GF-D8 (cell line): ENCODE measurements at regions not wholly inside any gene's neighbourhood (a gene's known extent, or its start where the extent isn't known, plus 50 kb on each side); places are given as distances from the start of the nearest gene placed in this dataset.

ENCODE experiments used
- DNase-seq: peaks from one replicate; lab custom pipeline; 2025; lab: John Stamatoyannopoulos, UW

DNA sequence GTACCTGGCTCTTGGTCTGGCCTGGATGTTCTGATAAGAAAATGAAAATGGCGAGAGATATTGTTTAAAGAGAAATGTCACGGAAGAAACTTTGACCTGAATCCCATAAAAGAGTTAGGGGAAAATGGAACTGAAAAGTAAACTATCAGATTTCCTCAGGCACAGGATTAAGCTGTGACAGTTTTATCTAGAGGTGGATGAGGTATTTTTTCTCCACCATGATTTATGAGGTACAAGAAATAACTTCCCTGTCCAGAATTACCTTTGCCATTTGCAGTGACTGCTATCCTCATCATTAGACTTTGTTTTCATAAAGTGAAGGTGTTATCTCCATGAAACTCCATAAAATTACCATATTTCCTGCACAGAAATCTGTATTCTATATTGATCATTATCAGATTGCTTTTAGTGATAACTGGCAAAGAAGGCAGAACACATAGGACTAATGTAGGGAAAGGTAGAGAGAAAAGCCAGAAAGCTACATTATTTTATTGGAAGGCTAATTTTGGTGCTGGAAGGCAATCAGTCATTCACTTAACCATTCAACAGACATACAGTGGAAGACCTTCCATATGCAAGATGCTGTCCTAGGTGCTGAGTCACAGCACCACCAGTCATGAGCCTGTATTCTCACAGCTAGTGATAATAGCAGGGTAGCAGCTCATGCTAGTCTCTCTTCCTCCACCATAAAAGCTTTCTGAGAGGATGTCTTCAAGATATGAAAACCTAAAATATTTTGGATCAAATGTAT lies 427.3 kb upstream of the CITED2 start:
- no peak for DNase-seq

DNA sequence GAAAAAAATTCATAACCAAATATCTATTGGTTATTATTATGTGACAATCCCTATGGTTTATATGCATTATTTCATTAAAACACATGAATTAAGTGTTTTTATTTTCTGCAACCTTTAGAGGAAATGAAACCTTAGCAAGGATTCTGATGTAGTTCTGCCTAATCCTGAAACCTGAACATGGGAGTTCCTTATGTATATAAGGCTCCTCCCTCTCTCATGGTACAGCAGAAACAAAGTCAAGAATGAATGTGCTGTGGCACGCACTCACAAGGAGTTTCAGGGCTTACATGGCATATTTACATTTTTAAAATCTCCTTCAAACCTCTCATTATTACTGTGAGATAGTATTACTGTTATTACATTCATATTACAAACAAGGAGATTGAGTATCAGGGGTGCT lies 426.4 kb upstream of the CITED2 start:
- DNase-seq = no peak

DNA sequence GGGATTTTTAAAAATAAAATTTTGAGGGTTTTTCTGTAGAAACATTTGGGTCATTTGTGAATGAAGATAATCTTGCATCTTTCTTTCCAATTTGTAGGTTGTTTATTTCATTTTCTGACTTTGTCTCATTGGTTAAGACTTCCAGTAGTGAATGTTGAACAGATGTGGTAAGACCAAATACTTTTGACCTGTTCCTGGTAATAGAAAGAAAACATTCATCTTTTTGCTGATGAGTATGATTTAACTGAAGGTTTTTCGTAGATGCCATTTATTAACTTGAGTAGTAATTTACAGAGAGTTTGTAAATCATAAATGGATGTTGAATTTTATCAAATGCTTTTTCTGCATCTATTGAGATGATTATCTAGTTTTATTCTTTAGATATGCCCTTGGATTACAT lies 416.1 kb upstream of the CITED2 start:
- no peak for DNase-seq

DNA sequence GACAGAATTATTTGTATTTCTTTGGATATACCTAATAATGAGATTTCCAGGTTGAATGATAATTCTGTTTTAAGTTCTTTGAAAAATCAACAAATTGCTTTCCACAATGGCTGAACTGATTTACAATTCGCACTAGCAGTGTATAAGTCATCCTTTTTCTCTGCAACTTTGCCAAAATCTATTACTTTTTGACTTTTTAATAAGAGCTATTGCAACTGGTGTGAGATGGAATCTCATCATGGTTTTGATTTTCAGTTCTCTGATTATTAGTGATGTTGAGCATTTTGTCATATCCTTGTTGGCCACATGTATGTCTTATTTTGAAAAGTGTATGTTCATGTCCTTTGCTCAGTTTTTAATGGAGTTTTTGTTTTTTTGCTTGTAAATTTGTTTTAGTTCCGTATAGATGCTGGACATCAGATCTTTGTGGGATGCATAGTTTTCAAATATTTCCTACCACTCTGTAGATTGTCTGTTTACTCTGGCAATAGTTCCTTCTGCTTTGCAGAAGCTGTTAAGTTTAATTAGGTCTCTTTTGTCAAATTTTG lies 409.8 kb upstream of the CITED2 start:
- DNase-seq = no peak

DNA sequence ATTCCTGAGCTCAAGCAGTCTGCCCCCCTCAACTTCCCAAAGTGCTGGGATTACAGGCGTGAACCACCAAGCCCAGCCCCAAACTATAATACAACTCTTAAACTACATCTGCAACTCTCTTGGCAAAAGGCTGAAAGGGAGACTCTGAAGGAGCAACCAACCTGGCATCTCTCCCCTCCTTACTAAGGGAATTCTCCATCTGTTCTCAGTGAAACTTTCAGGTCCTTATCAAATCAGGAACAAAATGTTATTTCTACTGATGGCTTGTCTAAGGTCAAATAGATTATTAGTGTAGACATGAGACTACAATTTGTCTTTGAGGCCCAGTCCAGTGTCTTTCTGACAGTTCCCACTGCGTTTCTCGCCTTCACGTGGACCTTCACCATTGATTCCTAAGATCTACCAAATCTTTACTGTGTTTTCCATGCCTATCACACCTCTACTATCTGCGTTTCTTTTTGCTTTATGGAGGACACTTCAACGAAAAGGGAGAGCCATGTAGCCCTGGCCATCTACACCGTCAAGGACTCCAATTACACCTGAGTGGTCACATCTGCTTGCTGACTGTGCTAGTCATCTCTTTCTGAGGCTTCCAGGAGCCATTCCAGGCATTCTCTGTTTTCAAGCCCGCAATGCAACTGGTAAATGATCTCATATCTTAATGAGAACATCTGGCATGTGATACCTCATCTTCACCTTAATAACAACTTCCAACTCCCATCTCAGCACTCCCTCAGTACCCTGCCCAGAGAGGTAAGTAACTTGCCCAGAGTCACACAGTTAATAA lies 405.7 kb upstream of the CITED2 start:
- no peak for DNase-seq

DNA sequence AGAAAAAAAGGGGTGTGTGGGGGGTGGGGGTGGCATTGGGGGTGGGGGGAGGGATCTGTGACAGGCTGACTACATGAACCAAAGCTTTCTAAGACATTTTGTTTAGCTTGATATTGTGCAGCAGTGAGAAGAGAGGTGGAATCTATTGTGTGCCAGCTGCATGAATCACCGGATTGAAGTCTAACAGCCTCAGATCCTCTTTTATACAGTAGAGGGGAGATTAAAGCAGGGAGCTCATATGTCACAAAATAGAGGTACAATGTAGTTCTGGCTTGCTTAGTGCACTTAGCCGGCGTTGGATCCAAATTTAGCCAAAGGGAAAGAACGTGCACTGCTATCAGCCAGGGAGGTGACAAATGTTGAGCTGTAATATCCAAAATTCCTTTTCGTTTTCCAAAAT lies 404.2 kb upstream of the CITED2 start:
- DNase-seq = no peak

DNA sequence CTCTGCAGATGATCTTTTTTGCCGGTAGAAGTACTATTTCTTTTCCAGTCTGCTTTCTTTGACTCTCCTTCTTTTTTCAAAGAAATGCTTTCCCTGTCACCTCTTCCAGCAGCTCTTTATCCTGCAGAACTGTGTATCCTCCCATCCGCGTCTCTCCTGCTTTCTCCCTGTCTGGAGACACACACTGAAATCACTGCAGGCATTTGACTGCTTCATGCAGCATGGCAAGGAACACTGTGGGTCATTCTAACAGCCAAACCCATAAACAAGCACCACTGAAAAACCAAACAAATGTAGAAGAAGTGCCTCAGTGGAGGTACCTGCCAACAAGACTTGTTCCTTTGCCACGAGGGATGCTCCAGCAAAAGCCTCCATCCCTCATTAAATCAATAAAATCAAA lies 403.7 kb upstream of the CITED2 start:
- no peak for DNase-seq

DNA sequence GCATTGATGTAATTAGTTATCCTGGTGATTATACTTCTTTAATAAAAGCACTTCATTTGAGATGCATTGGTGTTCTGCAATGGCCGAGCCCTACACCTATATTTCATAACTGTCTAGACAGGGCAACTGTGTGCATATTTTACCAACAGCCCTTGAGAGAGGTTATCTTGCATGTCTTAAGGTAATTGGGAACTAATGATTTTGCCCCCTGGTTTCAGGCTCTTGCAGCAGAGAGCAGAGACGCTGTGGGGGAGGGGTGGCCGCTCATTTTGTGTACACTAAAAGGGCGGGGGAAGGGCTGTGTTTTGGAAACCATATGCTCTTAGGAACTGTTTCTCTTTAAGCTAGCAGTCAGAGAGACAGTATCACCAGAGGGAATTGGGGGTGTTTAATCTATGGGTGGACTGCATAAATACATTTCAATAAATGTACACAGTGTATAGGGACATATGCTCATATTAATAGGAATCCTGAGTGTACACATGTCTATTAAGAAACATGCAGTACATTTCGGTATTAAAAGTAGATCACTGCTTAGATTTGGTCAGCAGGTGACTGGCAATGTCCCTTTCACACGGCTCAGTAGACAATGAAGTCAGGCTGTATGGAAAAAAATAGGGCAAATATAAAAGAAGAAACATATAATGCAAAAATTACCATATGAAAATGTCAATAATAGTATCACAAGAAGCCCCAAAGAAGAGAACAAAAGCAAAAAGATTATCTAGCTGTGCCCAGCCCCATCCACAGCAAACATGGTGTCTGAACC lies 402.9 kb upstream of the CITED2 start:
- no peak for DNase-seq

DNA sequence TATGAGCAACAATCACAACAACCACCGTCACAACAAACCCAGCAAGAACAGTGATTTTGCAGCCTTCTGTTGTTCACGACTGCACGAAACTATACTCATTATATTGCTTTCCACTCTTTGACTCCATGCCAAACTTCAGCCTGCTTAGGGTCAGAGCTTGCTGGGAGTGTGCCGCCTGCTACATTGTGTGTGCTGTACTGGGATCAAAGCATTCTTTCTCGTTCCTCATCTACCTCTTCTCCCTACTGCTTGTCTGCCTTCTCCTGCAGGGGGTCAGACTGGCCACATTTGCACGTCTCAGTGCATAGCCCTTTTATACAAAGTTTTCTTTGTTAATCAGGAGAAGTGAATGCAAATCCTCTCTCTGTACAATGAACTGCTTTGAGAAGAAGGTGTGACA lies 401.6 kb upstream of the CITED2 start:
- no peak for DNase-seq

DNA sequence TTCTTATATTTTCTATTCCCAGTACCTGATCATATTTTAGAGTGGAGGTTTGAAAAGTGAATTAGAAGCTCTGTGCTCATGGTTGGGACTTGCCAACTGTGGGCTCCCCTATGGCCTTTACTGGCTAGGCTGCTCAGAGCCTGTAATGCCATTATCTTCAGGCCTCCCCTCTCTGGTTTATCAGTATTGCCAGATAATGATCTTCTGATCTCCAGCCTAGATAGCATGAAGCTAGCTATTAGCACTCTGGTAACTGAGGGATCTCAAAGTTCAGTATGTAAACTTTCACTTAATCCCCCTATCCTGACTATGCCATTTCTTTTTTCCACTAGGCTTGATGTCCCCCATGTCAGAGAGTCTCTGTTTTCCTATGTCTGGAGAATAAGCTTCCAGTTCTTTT lies 393.7 kb upstream of the CITED2 start:
- no peak for DNase-seq

DNA sequence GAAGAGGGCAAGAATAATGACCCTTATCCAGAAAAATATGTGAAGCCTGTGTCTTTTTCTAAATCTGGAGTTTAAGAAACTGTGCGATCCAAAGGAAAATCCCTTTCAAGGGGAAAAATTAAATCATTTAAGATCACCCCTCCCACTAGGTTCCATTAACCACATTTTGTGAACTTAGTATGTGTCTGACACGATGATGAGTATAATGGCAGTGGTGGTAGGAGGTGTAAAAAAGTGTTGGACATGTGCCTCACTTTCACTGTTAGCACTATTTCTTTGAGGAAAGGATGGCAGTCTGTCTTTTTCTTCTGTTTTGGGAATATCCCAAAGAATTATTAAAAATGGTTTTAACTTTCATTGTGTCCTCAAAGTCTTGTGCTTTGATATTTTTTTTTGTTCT lies 392.3 kb upstream of the CITED2 start:
- no peak for DNase-seq

DNA sequence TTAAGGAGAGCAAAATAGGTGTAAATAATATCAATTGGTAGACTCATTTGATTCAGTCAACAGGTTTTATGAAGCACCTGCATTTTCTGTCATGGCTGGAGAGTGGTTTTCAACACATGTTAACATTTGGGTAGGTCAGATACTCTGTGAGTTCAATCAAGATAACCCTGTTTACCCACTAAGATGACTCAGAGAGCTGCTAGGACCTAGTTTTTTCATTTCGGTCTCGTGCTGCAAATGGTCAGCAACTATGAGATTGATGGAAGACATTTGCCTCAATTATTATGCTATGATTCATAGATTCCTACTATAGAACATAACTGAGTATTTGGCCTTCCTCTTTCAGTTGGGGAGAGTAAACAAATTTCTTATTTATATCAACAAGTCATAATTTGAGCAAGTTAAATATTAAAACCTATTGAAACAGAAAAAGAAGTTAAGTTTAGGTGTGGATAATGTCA lies 391.4 kb upstream of the CITED2 start:
- DNase-seq = no peak

DNA sequence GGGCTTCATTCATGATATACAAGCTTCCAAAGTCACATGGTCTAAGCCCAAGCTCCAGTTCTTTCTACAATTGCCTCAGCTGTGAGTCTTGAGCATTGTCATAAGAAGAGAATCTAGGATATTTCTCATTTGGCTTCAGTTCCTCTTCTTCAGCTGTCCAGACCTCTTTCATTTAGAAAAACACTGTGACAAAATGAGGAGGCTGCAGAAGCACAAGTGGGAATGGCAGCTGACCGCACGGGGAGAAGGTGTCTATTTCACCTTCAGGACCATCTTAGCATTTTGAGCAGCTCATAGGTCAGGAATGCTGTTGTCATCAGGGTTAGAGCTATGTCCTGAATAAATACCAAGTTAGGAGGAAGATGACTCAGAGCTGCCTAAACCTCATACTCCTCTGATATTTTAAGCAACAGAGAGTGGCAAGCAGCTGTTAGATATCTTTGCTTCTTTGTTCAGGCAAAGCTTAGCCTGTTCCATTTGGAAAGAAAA lies 390.1 kb upstream of the CITED2 start:
- DNase-seq = peak; percentile 31

DNA sequence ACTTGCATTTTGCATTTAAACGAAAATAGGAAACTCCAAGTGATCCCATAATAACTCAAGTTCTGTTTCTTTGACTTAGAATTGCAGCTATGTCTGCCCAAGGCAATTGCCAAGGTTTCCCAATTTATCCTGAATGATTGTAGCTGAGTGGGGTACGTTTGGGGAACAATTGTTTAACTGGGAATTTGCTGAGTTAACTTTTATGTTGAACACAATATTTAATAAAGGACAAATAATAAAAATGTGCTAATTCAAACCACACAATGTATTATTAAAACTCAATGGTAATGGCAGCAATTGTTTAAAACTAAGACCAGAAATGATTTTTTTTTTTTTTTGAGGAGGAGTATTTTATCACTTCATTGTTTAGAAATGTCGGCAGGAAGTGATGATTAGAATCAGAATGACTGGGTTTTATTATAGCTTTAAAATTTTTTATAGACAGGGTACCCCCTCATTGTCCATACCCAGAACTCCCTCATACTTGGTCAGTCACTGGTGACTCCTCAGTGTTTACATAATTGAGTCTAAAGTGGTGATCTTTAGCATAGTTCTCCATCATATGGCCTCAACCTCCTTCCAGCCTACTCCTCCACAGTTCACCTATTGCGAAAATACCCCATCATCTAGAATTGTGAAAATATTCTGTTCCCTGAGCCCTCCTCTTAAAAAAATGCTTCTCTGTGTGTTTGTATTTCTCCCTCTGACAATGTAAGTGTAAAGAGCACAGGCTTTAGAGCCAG lies 389.2 kb upstream of the CITED2 start:
- DNase-seq = no peak

DNA sequence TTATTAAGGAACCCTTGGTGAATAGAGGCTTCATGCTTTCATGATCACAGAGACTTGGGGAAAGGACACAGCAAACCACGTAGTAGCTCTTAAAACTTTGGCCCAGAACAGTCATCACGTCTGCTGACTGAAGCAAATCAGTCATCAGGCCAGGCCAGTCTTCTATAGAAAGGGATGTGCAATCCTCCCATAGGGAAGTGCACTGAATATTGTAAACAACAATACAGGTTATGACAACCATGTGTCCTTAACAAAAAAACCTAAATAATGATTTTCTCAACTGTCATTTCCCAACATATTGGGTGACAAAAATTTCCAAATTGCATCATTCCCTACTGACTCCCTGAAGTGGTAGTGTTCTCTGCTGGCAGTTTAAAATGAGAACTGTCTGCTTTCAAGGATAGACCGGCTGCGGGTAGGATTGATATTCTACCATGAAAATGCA lies 388.2 kb upstream of the CITED2 start:
- DNase-seq = no peak

DNA sequence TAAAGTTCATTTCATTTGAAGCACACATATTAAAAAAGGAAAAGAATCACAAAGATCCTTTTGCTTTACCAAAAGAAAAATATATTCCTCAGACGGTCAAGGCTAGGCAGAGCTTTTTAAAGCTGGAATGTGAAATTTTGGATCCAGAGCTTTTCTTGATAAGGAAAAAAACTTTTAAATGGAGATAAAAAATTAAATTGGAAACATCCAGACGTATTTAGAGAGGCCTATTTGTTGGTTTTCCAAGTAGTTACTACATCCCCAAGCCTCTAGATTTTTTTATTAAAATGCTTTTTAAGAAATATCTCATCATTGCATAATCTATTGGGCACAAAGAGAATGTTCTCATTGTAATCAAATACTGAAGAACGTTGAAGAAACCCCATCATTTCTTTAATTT lies 385.7 kb upstream of the CITED2 start:
- DNase-seq = no peak

DNA sequence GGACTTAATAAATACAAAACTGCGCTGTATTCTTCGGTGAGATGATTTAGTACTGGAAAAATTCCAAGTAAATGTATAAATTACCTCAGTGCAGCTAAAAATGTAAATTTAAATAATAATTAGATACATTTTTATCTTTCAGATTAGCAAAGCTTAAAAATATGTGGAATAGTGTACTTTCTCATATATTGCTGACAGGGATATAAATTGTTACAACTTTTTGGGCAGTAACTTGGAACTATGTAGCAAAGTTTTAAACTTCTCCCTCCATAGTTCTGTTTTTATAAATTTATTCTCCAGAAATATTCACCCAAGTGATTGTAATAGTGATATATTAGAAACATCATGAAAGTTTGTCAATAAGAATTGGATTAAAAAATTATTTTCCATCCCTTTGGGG lies 384.6 kb upstream of the CITED2 start:
- no peak for DNase-seq

DNA sequence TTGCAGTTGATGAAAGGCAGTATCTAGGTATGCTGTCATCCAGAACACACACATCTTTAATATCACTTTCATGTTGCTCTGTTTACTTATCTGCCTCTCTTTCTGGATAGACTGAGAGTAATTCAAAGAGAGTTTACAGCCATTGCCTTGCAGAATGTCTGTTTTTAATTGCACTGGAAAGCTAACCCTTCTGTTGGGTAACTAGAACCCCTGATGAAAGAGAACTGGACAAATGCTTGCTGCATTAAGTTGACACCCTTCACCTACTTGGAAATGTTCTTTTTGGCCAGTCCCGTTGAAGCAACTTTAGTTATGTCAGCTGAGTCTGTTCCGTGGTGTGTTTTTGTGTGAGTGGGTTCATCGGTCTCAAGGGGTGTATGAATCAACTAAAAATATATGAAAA lies 383.8 kb upstream of the CITED2 start:
- no peak for DNase-seq

DNA sequence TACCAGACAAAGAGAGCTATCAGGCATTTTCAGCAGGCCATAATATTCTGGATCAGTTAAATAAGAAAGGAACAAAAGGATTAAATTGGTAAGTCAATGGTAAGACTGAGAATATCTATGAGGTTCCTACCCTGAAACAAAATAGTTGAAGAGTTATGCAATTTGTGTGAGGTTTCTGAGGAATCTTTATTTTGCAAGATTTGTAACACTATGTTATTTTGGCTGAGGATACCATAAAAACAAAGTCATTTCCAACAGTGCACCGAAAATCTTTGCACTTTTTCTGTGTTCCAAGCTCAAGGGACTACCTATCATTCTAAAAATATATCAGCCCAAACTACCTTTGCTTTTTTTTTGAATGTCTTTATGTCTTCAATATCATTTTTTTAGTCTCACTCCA lies 383.3 kb upstream of the CITED2 start:
- no peak for DNase-seq

DNA sequence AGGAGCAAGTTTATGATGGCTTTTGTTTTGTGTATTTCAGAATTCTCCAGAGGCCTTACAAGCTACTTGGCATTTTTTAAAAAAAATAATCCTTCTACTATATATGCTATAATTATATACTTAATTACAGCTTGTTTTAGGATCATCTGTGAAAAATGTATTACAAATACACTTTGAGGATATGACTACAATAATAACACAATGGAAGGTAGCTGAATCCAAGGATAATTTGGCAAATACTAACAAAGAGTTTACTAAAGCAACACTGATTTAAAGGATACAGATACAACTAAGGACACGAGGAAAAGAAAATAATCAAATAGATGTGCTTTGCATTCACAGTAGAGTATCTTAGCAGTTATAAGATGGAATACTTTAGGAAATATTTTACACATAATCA lies 381.9 kb upstream of the CITED2 start:
- no peak for DNase-seq

DNA sequence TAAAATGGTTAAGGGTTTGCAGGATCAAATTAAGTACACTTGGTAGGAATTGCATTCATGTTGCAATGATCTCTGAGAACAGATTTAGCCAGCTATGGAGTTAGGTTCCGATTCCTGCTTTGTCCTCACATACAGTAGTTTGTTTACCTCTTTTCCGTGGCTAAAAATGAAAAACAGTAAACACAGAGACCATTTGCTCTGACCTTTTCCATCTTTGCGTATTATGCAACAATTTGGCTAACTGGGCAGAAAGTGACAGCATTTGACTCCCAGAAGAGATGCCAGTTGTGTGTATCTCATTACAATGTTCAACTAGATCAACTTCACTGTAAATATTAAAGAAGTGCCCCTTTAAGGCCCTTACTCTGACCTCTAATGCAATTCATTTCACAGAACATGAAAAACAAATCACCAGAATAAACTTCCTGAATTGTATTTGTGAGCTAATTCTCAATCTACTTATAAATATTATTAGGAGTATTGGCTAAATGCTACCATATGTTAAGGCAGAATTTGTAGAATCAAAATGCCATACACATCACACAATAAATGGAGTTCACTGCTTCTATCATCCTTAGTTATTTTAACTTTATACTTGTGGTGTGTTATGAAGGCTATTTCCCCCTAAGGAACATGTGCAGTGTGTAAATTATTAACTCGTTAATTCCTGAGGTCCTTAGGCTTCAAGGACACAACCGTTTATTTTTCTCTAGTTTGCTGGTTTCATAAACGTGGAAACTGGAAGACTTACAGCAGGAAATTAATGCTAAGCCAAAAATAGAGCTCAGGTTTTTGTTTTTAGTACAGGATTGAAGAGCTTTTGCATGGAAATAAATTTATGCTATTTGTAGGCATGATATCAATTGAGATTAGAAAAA lies 380.7 kb upstream of the CITED2 start:
- DNase-seq = no peak
